HG03175 (cell line): ENCODE measurements at regions not wholly inside any gene's neighbourhood (a gene's known extent, or its start where the extent isn't known, plus 50 kb on each side); places are given as distances from the start of the nearest gene placed in this dataset.
"Not testable (repeated sequence)": the region's sequence is repeated elsewhere in the genome, so short reads cannot be mapped to it uniquely, and the experiment has no call there.

Experiments used
- ATAC-seq: cut with Tn5 transposase; IDR thresholded peaks from one replicate; pipeline ENCODE4 v1.9.1; 2021; ENCODE audit warnings: mild to moderate bottlenecking, moderate library complexity; ENCODE audit not compliant: unreplicated experiment

GRCh38 chr2:147438882-147439281 lies 405.9 kb upstream of the ACVR2A start:
- no peak for ATAC-seq

GRCh38 chr2:147433822-147434221 lies 411.0 kb upstream of the ACVR2A start:
- no peak for ATAC-seq

- no peak for ATAC-seq
Measured at GRCh38 chr2:147430408-147430807, 414.4 kb upstream of the ACVR2A start.

GRCh38 chr2:147428120-147428747 lies 416.6 kb upstream of the ACVR2A start:
- no peak for ATAC-seq

- ATAC-seq, result no peak
Measured at GRCh38 chr2:147425437-147426029, 419.3 kb upstream of the ACVR2A start.

GRCh38 chr2:147424766-147425165 lies 420.1 kb upstream of the ACVR2A start:
- ATAC-seq, result no peak

- ATAC-seq, result no peak
Measured at GRCh38 chr2:147420947-147421675, 423.7 kb upstream of the ACVR2A start.

GRCh38 chr2:147420517-147420916 lies 424.3 kb upstream of the ACVR2A start:
- no peak for ATAC-seq

- ATAC-seq, result no peak
Measured at GRCh38 chr2:147416099-147416498, 428.7 kb upstream of the ACVR2A start.

- ATAC-seq, result not testable (repeated sequence)
Measured at GRCh38 chr2:147414656-147415055, 430.2 kb upstream of the ACVR2A start.

GRCh38 chr2:147408357-147408756 lies 436.5 kb upstream of the ACVR2A start:
- ATAC-seq, result no peak

GRCh38 chr2:147405651-147406050 lies 439.2 kb upstream of the ACVR2A start:
- no peak for ATAC-seq

- ATAC-seq, result no peak
Measured at GRCh38 chr2:147398996-147399395, 445.8 kb upstream of the ACVR2A start.

GRCh38 chr2:147398301-147398700 lies 446.5 kb upstream of the ACVR2A start:
- no peak for ATAC-seq

GRCh38 chr2:147396890-147397289 lies 447.9 kb upstream of the ACVR2A start:
- no peak for ATAC-seq

- no peak for ATAC-seq
Measured at GRCh38 chr2:147394179-147394790, 450.5 kb upstream of the ACVR2A start.

- ATAC-seq, result no peak
Measured at GRCh38 chr2:147392180-147392579, 452.6 kb upstream of the ACVR2A start.

GRCh38 chr2:147390475-147390874 lies 454.4 kb upstream of the ACVR2A start:
- ATAC-seq, result no peak

- ATAC-seq, result no peak
Measured at GRCh38 chr2:147389218-147389617, 455.6 kb upstream of the ACVR2A start.

GRCh38 chr2:147388217-147388616 lies 456.6 kb upstream of the ACVR2A start:
- ATAC-seq, result no peak

GRCh38 chr2:147386284-147386683 lies 458.5 kb upstream of the ACVR2A start:
- no peak for ATAC-seq

GRCh38 chr2:147385600-147385999 lies 459.2 kb upstream of the ACVR2A start:
- ATAC-seq, result no peak
